Heart right ventricle (tissue), 16 donors: ENCODE measurements at regions not wholly inside any gene's neighbourhood (a gene's known extent, or its start where the extent isn't known, plus 50 kb on each side); places are given as distances from the start of the nearest gene placed in this dataset.

ENCODE experiments used
- ATAC-seq, 8 donors: fragments of 200-7000 bp; cut with Tn5 transposase; one replicate each; pipeline ENCODE4 v1.9.1; 2020; ENCODE audit warnings: mild to moderate bottlenecking in 8 of 8, moderate library complexity in 8 of 8, moderate number of reproducible peaks in 1 of 8
- DNase-seq, 2 donors: peaks; one replicate each; pipeline ENCODE4 v3.0.0-alpha.2; 2020
- H3K27ac ChIP-seq, 10 donors: fragments of 200-600 bp; sonication (generic) in 2 of 10; one replicate each; pipeline versions ENCODE4 v1.5.0 to v1.8.0; 2020 to 2022; ENCODE audit warnings: mild to moderate bottlenecking in 3 of 10
- H3K27me3 ChIP-seq, 7 donors: fragments of 200-600 bp; one replicate each; pipeline ENCODE4 v1.8.0; 2021 to 2022; ENCODE audit warnings: mild to moderate bottlenecking in 2 of 7
- H3K36me3 ChIP-seq, 9 donors: fragments of 200-600 bp; sonication (generic) in 1 of 9; one replicate each; pipeline versions ENCODE4 v1.5.0 to v1.8.0; 2020 to 2022; ENCODE audit warnings: mild to moderate bottlenecking in 2 of 9
- H3K4me1 ChIP-seq, 9 donors: fragments of 200-600 bp; sonication (generic) in 1 of 9; one replicate each; pipeline versions ENCODE4 v1.5.0 to v1.8.0; 2020 to 2022; ENCODE audit warnings: mild to moderate bottlenecking in 4 of 9
- H3K4me3 ChIP-seq, 10 donors: fragments of 200-600 bp; sonication (generic) in 2 of 10; one replicate each; pipeline versions ENCODE4 v1.5.0 to v1.8.0; 2020 to 2022; ENCODE audit warnings: mild to moderate bottlenecking in 7 of 10, moderate library complexity in 2 of 10
- H3K9me3 ChIP-seq, 11 donors: fragments of 200-600 bp in 10 of 11; sonication (generic) in 2 of 11; one replicate each; pipeline versions ENCODE4 v1.5.0 to v1.8.0; 2013 to 2022; ENCODE audit warnings: mild to moderate bottlenecking in 2 of 11, control low read depth in 1 of 11, moderate library complexity in 1 of 11
- WGBS, 2 donors: extraction: QIAGEN DNeasy Blood & Tissue Kit; methylation state at CpG; one replicate each; pipeline ENCODE4 v1.1.7; 2013; ENCODE audit warnings: inconsistent platforms in 1 of 2; 5-methylcytosine and 5-hydroxymethylcytosine counted together
- intact Hi-C, 10 donors: fragments of 100-400 bp; cut with DNase I; formaldehyde crosslinking; loops; one replicate each; pipeline versions ENCODE4 v1.11.1 to v1.14.2; 2022
- TF ChIP-seq, protein P1 (sequence below), 9 donors: fragments of 200-600 bp; sonication (generic) in 2 of 9; IDR thresholded peaks; one replicate each; pipeline versions ENCODE4 v1.5.0 to v1.8.0; 2021 to 2022; ENCODE audit warnings: antibody characterized with exemption in 9 of 9, mild to moderate bottlenecking in 5 of 9, moderate library complexity in 1 of 9
- donor health status: Arrhythmogenic right ventricular cardiomyopathy.
- donor health status: ischemic (EF 13 %, LVEDD 7.1; RV severe dilation, severe dysfunction).
- donor health status: healthy with polysubstance abuse.
- donor health status: DM: no; HTN: yes; CAD: no.
- donor health status: DM: no; HTN: no; CAD: no.
- donor health status: ischemic (EF 25% LVEDD 6.9; RV normal size, moderate dysfunction).
- donor health status: ischemic (EF 25% LVEDD 5.7; RV mildly dilated, moderate dysfunction).
- donor health status: healthy.
- donor health status: DM: yes; HTN: yes; CAD: no.
- donor health status: Ischemic cardiomyopathy.
- donor health status: ischemic (EF 35%, LVEDD 5.7; RV mildly dilated, moderate dysfunction).
- donor health status: nonischemic (EF 11% LVEDD 7.7; RV severe dilation, severe dysfunction).
- donor health status: DM: yes; HTN: yes; CAD: no.
- donor health status: PGD.
- donor health status: ischemic (EF 29% LVEDD 5.4; RV normal size, mild dysfunction).
- donor health status: nonischemic (EF 23%, LVEDD 6.1; RV moderate dilation, normal function).

DNA sequence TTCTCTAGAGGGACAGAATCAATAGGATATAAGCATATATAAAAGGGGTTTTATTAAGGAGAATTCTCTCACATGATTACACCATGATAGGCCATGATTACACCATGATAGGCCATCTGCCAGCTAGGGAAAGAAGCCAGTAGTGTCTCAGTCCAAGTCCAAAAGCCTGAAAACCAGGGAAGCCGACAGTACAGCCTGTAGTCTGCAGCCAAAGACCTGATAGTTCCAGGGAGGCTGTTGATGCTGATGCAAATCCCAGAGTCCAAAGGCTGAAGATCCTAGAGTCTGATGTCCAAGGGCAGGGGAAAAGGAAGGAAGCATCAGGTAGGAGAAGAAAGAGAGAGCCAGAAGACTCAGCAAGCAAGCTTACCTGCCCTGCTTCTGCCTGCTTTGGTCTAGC is 411.3 kb upstream of the EMCN start:
- no peak for DNase-seq
- intact Hi-C loops = no loop called here
- TF ChIP-seq, protein P1, sequence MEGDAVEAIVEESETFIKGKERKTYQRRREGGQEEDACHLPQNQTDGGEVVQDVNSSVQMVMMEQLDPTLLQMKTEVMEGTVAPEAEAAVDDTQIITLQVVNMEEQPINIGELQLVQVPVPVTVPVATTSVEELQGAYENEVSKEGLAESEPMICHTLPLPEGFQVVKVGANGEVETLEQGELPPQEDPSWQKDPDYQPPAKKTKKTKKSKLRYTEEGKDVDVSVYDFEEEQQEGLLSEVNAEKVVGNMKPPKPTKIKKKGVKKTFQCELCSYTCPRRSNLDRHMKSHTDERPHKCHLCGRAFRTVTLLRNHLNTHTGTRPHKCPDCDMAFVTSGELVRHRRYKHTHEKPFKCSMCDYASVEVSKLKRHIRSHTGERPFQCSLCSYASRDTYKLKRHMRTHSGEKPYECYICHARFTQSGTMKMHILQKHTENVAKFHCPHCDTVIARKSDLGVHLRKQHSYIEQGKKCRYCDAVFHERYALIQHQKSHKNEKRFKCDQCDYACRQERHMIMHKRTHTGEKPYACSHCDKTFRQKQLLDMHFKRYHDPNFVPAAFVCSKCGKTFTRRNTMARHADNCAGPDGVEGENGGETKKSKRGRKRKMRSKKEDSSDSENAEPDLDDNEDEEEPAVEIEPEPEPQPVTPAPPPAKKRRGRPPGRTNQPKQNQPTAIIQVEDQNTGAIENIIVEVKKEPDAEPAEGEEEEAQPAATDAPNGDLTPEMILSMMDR (IDR thresholded peaks at IDR 0.05) = no peak

DNA sequence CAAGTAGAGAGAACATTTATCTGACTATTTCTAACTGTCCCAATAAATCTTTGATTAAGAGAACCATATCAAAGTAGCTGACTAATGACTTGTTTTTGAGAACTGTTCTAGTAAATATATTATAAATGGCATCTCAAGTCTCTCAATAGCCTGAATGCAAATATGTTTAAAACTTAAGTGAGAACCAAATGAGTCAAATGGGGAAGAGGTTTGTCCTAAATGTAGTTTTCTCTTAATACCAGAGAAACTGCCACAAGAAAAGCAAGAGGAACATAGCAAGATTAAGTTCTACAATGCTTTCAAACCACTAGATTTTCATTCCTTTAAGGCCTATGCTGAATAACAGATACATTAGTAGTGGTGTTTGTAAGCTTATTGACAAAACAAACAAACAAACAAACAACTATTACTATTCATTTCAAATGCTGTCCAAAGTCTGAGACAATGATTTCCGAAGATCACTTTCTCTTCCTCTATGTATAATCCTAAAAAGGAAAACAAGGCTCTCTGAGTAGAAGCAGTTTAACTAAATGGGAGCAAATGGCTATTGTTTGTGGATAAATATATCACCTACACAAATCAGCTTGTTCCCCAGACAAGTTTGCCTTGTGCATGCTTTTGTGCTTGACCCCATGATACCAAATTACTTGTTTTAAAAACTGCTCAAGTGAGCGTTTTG is 408.4 kb upstream of the EMCN start:
- H3K27ac ChIP-seq = no peak overlapping the region
- intact Hi-C loops = no loop called here
- H3K36me3 ChIP-seq = no peaks in the 10 kb centered on the region
- 92 to 95% methylated on average over 2 of the region's 2 CpGs for WGBS, 2 donors
- DNase-seq (no peak), ATAC-seq (no peak)
- H3K4me3 ChIP-seq = no peak overlapping the region
- H3K9me3 ChIP-seq = peaks cover 0 to 13% (median 0%) of the 10 kb centered on the region in 11 donors
- TF ChIP-seq, protein P1 (IDR thresholded peaks at IDR 0.05) = no peak
- no peaks in the 10 kb centered on the region for H3K4me1 ChIP-seq
- H3K27me3 ChIP-seq = no peaks in the 10 kb centered on the region

More for the DNA sequence above, 411.3 kb upstream of the EMCN start:
- Histone ChIP-seq H3K27me3 (no peaks in the 10 kb centered on the region), H3K4me1 (peaks cover 0 to 17% (median 0%) of the 10 kb centered on the region in 9 donors), H3K4me3 (no peak overlapping the region), H3K9me3 (peaks cover 0 to 4% (median 0%) of the 10 kb centered on the region in 11 donors), H3K27ac (no peak overlapping the region), H3K36me3 (no peaks in the 10 kb centered on the region)
- 63 to 87% methylated on average over 1 of the region's 1 CpG for WGBS, 2 donors
- no peak for ATAC-seq

DNA sequence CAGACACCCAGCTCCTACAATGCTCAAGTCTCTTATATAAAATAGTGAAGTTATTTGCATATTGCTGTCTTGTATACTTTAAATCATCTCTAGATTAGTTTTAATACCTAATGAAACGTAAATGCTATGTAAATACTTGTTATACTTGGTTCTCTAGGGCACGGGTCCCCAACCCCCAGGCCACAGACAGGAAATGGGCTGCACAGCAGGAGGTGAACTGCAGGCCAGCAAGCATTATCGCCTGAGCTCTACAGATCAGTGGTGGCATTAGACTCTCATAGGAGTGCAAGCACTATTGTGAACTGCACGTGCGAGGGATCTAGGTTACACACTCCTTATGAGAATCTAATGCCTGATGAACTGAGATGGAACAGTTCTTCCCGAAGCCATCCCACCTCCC is 395.9 kb upstream of the EMCN start:
- WGBS, 2 donors = 70 to 71% methylated on average over 6 of the region's 6 CpGs
- intact Hi-C loops = no loop called here
- Histone ChIP-seq H3K27me3 (no peaks in the 10 kb centered on the region), H3K4me1 (no peaks in the 10 kb centered on the region), H3K27ac (no peak overlapping the region), H3K36me3 (no peaks in the 10 kb centered on the region), H3K4me3 (no peak overlapping the region), H3K9me3 (peaks cover 0 to 9% (median 0%) of the 10 kb centered on the region in 11 donors)
- DNase-seq (no peak), ATAC-seq (no peak)
- TF ChIP-seq, protein P1 (IDR thresholded peaks at IDR 0.05) = no peak

DNA sequence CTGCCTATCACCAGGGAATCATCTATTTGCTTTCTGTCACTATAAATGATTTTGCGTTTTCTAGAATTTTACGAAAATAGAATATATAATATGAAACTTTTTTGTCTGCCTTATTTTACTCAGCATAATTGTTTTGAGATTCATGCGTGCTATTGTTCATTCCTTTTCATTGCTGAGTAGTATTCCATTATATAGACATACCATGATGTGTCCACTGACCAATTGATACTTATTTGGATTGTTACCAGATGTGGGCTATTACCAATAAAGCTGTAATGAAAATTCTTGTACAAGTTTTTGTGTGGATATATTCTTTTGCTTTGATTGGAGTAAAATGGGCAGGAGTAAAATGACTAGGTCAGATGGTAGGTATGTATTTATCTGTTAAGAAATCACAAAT is 390.7 kb upstream of the EMCN start:
- Histone ChIP-seq H3K27ac (no peak overlapping the region), H3K9me3 (peaks cover 0 to 6% (median 0%) of the 10 kb centered on the region in 11 donors), H3K4me1 (no peaks in the 10 kb centered on the region), H3K36me3 (no peaks in the 10 kb centered on the region), H3K27me3 (no peaks in the 10 kb centered on the region), H3K4me3 (no peak overlapping the region)
- TF ChIP-seq, protein P1 (IDR thresholded peaks at IDR 0.05) = no peak
- intact Hi-C loops = loop anchor here in 1 of 10 donors (10.0 kb wide), 1 partner anchor 816 kb away; no protein-coding TSS in a partner anchor
- 86 to 98% methylated on average over 3 of the region's 3 CpGs for WGBS, 2 donors
- no peak for DNase-seq
- ATAC-seq = no peak
